ENCODE measurements at regions not wholly inside any gene's neighbourhood (a gene's known extent, or its start where the extent isn't known, plus 50 kb on each side); places are given as distances from the start of the nearest gene placed in this dataset.
"Not testable (repeated sequence)": the region's sequence is repeated elsewhere in the genome, so short reads cannot be mapped to it uniquely, and the experiment has no call there.

DNA sequence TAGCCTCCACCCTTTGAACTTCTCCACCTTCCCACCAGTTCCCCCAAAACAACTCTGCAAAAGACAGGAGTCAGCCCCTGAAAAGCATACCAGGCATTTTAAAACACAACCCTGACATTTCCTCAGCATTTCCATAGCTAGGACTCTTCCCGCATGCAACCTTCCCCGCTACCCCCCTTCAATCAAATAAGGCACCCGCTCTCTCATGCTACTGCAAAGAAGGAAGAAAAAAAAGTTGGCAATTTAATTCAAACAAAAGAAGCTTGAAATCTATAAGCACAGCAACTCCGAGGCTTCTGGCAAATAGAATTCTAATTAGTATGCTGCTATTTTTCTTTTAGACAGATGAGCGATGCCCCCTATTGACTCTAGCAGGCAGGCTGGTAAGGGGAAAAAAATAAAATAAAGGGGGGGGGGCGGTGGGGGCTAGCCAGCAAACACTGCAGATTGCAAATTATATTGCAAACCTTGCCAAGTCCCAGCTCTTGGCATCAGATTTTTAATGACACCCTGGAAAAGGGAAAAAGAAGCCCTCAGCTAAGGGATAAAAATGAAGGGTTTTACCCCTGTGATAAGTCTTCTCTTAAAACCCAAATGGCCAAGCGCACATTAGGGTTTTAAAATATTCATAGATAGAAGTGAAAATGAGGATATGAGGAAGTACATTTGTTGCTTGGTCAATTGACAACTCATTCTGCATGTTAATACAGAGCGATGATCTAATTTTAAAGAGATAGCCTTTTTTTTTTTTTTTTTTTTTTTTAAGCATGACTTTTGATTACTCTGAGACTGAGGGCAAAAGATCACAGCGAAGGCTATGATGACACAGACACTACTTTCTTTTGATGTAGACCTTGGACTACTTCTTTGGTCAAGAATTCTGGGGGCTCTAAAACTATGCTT, 255.2 kb downstream of the NR2F2 start:
- no peak for DNase-seq

DNA sequence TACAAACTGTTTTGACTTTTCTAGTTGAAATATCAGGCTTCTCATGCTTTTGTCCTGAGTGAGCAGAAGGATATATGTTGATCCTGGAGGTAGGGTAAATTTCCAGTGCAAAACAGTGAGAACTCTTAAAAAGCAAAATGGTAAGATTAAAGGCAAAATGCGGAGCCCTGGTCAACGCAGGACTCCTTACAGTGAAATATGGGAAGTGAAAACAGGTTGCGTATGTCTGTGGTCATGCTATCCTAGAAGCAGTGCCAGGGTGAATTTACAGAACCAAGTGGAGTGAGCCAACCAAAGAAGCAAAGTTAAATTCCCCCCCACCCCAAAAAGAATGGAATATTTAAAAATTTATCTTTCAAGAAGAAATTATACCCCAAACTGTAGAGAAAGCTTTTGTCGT, 256.4 kb downstream of the NR2F2 start:
- no peak for DNase-seq

DNA sequence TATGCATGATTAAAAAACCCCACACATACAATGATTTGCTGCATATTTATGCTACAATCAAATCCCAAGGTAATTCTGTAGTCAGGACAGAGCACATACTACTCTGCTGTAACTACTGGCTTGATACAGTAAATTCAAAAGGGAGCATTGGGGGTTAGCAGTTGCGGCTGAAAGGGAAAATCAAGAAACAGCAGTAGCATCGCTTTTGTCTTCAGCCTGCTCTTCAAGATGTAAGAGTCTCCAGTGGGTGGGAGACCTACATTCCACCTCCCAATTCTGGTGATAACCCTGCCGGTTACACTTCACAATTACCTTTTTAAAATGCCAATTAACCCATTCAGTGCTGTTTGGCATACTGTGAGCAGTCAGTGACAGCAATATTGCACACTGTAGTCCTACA, 259.4 kb downstream of the NR2F2 start:
- no peak for DNase-seq

DNA sequence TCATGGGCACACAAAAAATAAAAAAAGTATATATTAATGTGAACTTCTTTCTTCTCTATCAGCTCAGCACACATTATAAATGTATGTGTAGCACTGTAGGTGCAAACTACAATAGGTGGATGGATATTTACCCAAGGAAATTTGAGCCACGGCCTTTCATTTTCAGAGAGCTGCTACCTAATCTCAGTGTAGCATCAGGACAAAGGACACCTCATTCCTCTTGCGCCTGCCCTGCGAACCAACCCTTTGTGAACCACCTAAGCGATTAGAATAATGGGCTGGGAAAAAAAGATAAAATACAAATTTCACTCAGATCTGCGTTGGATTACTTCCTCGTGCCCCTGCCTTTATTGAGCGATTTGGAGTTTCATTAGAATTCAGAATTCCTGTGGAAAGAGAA, 263.2 kb downstream of the NR2F2 start:
- DNase-seq, result no peak

DNA sequence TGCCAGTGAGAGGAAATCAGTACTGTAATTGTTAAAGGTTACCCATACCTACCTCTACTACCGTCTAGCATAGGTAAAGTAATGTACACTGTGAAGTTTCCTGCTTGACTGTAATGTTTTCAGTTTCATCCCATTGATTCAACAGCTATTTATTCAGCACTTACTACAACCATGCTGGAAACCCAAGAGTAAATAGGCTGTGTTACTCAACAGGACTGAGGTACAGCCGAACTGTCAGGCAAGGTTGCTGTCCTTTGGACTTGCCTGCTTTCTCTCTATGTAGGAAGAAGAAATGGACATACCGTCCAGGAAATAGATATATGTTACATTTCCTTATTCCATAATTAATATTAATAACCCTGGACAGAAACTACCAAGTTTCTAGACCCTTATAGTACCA, 265.5 kb downstream of the NR2F2 start:
- DNase-seq, result no peak

DNA sequence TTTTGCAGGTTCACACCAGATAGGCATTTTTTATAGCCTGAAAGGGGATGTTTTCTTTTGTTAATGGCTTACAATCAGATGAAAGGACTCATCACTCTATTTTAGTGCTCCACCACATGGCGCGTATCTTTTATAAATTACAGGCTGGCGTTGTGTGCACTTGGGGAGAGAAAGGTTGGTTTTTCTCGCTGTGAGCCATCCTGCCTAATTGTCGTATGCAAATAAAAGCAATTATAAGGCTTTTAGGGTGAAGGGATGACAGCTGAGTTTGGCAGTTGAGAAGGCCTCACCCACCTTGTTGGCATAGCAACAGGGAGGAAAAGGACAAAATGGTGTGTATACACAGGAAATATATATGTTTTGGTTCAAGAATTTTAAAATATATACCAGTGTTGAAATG, 268.0 kb downstream of the NR2F2 start:
- DNase-seq, result no peak

DNA sequence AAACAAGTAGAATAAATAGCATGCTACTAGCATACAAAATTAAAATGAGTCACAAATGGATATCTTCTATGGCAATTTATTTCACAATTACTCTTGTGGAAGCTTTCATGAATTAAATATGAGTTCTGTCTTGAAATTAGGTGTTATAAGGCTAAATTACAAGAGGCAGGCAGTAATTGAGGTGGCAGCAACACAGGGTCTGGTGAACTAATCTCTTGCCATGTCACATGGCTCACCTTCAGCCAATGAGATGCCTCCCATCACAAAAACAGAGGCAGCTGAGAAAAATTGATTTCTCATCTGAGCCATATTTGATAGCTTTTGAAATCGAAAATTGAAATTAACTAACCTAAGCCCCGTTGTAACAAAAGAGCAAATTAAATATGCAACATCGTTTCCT, 268.8 kb downstream of the NR2F2 start:
- no peak for DNase-seq

DNA sequence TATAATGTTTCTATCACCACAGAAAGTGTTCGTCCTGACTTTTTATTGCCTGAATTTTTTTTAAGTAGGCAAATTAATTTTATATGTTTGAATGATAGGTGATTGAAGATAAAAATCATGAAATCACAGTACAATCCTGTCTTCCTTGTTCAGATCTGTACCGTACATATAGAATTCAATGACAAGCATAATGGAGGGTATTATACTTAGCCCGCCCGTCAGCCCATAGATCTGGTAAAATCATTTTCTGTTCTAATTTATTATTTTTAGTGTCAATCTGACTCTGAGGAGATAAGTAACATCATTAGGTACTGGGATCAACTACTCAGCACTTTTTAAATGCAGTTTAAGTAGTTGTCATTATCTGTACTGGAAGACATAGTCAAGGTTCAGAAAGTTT, 269.9 kb downstream of the NR2F2 start:
- DNase-seq, result no peak

DNA sequence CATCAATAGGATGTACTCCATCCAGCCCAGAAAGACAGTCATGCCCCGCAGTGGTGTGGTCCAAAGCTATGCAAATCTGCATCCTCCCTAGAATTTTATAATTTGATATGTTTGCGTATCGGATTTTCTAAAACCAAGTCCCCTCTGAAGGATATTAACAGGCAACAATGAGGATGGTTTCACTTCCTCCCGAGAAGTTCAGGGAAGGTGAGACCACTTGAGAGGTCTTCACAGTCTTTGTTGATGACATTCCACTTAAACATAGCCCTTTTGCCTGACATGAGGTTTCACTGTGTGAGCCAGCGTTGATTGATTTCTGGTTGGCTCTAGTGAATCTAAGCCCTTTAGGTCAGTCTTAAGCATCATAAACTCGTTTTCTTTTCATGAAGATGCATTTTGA, 276.1 kb downstream of the NR2F2 start:
- DNase-seq, result no peak

DNA sequence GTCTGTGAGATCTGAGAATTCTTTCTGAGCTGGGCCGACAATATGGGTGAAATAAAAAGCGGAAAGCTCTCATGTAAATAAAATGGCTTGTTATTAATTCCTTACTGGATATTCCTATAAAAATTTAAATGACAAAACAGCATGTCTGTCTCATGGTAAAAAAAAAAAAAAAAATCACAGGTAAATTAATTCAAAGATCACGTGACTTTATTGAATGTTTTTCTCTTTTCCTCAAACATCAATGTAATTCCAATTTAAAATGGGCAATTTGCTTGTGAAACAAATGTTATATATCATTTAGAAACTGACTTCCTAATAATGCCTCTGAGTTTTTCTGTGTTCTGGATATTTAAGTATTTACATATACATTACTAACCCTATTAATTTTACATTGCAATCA, 280.3 kb downstream of the NR2F2 start:
- DNase-seq, result no peak

DNA sequence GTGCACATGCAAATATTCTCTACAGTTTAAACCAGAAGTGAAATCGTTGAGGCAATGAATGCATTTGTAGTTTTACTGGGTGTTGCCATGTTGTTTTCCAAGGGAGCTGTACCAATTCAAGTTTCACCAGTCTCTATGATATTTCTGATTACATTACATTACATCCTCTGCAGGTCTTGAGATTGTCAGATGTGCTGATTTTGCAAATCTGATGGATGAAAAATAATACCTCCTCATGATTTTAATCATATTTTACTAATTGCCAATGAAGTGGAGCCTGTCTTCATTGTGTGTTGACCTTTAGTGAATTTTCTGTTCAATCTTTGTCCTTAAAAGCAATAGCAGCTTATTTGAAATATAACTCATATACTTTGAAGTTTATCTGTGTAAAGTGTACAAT, 282.4 kb downstream of the NR2F2 start:
- DNase-seq, result no peak

DNA sequence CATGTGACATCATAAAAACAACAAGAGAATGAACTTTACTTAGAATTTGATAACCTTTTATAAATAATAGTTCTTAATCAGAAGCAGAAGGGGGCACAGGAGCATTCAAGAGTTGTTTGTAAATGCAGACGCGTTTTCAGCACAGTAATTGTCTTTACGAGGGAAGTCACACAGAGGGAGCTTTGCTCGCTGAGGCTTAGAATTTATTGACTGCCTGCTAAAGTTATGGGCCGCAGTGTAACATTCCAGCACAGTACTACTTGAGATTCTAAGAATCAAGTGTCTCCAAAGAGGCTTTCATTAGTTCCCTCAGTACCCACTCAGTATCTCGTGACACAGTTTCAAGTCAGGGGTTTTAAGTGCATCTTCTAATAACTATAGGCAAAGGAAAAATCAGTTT, 288.7 kb downstream of the NR2F2 start:
- DNase-seq, result no peak

DNA sequence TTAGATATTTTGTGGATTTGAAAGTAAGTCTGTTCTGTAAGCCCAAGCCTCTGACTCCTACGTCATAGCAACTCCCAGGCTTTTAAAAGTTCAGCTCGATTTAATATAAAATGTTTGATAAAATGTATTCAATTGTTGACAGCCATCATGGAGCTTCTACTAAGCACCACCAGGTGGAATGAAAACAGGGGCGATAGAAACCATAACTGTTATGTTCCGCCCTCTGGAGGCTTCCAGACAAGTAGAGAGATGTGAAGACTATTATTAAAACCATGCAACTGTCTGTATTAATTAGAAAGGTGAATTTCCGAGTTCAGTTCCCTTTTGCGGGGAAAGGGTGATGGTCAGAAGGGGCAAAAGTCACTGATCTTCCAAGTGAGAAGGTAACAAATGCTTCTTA, 292.2 kb downstream of the NR2F2 start:
- DNase-seq, result no peak

DNA sequence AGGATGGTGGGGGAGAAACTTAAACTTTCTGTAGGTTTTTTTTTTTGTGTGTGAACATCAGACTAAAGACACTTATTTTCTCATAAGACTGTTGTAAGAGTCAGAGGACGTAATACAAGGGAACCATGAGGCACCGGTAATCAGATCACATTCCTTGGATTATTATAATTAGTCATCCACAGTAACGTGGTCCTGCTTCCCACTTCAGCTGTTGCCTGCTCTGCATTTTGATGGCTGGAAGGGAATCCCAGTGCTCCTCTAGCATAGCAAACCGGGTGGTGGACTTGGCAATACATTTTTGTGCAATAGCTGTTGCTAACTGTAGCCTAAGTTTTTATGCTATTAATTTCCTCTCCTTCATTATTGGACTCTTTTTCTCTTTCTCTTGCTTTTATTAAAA, 294.8 kb downstream of the NR2F2 start:
- no peak for DNase-seq

DNA sequence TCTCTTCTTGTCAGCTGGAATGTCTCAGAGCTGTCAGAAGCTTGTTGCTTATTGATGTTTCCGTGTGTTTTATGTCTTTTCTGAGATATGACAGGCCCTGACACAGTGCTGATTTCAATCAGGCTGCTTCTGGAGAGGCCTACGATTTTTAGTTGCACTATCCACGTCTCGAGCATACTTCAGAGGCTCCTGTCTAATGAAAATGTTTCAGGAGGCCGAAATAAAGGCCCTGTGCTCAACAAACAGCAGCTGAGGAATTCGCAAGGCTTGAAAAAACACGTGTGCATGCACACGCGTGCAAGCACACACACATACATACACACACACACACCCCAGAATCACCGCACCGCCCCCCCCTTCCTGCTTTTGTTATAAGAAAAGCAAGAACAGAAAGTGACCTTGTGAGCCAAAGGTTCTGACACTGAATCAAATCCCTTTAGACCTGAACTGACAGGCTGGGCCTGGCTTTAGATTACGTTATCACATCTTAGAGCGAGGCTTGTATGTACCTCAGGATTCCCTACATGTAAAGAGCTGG, 296.6 kb downstream of the NR2F2 start:
- no peak for DNase-seq

DNA sequence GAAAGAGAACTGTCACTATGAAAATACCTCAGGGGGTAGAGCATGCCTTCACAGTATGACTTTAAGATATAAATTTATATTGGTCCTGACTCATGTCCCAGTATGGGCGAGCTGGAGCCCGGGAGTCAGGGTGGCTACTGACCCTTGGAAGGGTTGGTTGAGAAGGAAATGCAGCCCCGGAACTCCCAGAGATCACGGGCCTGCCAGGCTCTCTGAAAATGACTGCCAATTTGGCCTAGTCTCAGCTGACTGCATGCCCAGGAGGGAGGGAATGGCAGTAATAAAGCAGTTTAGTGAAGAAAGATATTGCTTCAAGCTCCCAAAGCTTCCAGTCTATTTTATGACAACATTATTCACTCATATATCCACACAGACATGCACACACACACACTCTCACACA, 299.0 kb downstream of the NR2F2 start:
- DNase-seq, result no peak

DNA sequence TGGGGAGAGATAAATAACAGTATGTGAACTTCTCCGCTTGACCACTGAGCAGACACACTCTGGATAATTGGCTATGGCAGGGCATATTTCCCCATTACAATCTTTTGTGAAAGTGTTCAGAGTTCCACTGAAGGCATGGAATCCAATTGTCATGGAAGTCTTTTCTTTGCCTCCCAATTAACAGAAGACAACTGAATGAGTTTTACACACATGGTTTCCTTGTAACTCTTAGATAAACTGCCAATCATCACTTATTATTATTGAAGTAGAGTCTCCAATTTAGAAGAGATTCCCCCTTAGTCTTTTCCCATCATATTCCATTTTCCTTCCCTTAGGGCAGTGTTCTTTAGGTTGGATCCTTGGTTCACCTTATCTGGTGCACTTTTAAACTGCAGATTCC, 308.3 kb downstream of the NR2F2 start:
- no peak for DNase-seq

DNA sequence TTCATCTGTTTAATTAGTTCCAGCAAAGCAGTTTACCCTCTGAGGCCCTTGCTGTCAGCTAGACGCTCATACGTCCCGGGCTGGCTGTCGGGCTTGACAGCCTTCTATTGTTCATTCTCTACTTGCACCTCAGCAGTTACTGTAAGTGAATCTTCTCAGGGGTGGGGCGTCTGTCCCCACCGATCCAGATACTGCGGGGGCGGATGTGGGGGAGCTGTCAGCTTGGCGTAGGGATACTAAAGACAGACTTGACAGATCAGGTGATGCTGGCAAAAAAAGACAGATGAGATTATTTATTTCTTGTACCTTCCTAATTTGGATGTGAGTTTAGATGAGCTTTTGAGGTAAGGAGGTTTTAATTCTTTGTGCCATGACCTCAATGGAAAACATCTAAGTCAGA, 315.3 kb downstream of the NR2F2 start:
- DNase-seq, result no peak

DNA sequence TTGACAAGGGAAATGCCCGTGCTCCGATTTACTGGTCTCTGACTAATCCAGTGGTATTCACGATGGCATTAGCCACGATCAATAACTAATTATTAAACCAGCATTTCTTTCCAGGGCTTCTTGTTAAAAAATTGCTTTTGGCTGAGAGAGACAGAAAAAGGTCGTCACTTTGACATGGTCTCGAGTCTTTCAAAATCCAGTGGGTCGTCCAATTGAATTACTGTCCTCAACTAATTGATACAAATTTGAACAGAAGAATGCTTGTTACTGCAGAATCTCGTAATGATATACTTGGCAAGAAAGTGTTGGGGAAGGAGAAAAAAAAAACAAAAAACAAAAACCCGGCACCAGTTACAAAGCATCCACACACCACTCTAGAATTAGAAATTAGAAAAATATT, 318.4 kb downstream of the NR2F2 start:
- DNase-seq, result no peak

DNA sequence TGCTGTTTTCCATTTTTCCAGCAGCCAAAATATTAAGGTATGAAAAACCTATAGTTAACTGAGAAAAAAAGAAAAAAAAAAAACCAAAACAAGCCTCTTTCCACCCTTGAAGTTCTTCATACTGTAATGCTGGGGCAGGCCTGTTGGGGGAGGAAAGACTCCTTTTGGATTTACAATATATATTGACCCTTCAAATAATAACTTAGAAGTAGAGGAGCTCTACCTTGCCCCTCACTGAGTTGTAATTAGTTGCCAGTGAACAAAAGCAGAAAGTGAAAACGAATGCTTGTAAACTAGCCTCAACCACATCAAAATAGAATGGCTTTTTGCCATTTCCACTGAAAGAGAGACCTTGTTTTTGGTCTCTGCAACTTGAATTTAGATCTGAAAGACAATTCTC, 326.6 kb downstream of the NR2F2 start:
- DNase-seq, result no peak

DNA sequence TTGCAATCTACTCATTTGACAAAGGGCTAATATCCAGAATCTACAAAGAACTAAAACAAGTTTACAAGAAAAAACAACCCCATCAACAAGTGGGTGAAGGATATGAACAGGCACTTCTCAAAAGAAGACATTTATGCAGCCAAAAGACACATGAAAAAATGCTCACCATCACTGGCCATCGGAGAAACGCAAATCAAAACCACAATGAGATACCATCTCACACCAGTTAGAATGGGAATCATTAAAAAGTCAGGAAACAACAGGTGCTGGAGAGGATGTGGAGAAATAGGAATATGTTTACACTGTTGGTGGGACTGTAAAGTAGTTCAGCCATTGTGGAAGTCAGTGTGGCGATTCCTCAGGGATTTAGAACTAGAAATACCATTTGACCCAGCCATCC, 336.5 kb downstream of the NR2F2 start:
- DNase-seq, result not testable (repeated sequence)

DNA sequence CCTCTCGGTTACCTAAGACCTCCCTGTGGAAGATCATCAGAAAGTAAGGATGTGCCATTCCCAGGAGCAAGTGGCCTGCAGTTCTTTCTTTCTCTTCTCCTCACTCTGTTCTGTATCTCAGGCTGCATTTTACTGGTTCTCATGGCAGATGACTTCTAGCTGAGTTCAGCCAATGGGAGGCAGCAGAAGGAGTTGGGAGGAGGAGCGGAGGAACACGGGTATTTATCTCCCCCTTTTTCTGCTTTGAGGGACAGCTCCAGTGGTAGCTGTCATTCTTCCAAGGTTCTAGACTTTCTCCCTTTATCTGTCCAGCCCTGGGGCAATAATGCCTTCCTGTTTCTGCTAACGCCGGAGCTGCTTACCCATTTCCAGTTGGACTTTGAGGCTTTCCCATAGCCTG, 339.9 kb downstream of the NR2F2 start:
- no peak for DNase-seq

DNA sequence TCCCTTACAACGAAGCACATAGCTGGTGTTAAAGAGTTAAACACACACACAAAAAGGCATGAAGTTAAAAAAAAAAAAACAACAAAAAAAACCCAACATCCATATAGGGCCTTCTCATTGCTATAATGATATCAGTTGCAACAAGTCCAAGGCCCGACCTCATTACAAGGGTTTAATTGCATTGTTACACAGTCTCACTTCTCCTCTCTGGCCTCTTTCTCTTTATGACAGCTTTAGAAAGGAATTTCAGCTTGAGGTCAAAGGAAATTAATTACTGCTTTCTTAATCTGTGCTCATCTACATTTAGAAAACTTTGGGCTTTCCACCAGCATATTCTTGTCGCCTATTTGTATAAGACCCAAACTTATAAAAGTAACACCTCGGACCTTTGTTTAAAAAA, 342.1 kb downstream of the NR2F2 start:
- DNase-seq, result no peak

DNA sequence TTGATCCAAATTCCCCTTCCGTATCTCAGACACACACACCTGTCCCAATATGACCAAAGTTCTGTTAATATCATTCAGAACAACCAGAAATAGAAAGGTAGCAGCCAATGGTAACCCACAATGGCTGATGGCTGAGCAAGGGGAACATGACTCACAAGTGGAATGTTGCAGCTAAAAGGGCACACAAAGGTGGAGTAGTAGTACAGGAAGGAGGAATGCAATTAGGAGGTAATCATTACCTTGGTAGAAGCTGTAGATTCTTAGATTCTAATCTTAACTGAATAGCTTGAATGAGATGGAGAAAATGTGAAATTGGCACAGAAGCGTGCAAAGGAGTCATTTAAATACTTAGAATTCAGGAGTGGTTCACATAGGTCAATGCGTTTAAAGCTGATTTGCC, 347.9 kb downstream of the NR2F2 start:
- DNase-seq, result no peak

Data from DMS 273 treated with DMSO at 0.1 percent for 48 hours (cell line).